ENCODE measurements at regions not wholly inside any gene's neighbourhood (a gene's known extent, or its start where the extent isn't known, plus 50 kb on each side); places are given as distances from the start of the nearest gene placed in this dataset.

GRCh38 chr17:74149597-74150427, 53.7 kb upstream of the RPL38 start:
- DNase-seq, result no peak

GRCh38 chr17:74150428-74151025, 53.0 kb upstream of the RPL38 start:
- DNase-seq, result no peak

GRCh38 chr17:74151551-74152315, 51.7 kb upstream of the RPL38 start:
- DNase-seq, result no peak

- DNase-seq, result no peak
Measured at GRCh38 chr17:74152591-74153455, 50.7 kb upstream of the RPL38 start.

GRCh38 chr17:74153456-74153810, 50.0 kb upstream of the RPL38 start:
- DNase-seq, result no peak
